IMR-90 (cell line): ENCODE measurements at regions not wholly inside any gene's neighbourhood (a gene's known extent, or its start where the extent isn't known, plus 50 kb on each side); places are given as distances from the start of the nearest gene placed in this dataset.

Experiments used
- ATAC-seq: fragments of 200-7000 bp; cut with Tn5 transposase; 2 replicates; pipeline ENCODE4 v1.9.1; 2020; ENCODE audit warnings: low read depth, mild to moderate bottlenecking, moderate library complexity
- BruUV-seq: library from RNA; stranded (reverse); fragments of 400-500 nt; replicated peaks from 2 replicates; lab custom pipeline; 2021; lab: Mats Ljungman, UMichigan
- CTCF ChIA-PET: fragments of 300-600 bp; formaldehyde crosslinking; extraction: SDS; loops from one replicate; lab custom pipeline; 2021; ENCODE audit warnings: antibody characterized with exemption; lab: Yijun Ruan, JAX
- POLR2A ChIA-PET: fragments of 300-600 bp; sonication (Branson Sonifier 250); formaldehyde crosslinking; loops from one replicate; lab custom pipeline; 2022; ENCODE audit warnings: antibody characterized with exemption; ENCODE audit not compliant: unreplicated experiment; lab: Charles Lee
- DNase-seq: peaks from one replicate; pipeline ENCODE4 v3.0.0; 2013
- H2AFZ ChIP-seq: replicated peaks from 2 replicates; pipeline ENCODE3; 2013; ENCODE audit warnings: low read length, mild to moderate bottlenecking; ENCODE audit not compliant: poor library complexity
- H2AK5ac ChIP-seq: 2 replicates; pipeline ENCODE4 v1.6.1; 2013; ENCODE audit warnings: low read depth, low read length, inconsistent platforms
- H2AK9ac ChIP-seq: replicated peaks from 2 replicates; pipeline ENCODE3; 2013; ENCODE audit warnings: mild to moderate bottlenecking, low read depth, low read length, moderate library complexity; ENCODE audit not compliant: poor library complexity
- H2BK120ac ChIP-seq: 2 replicates; pipeline ENCODE4 v1.6.1; 2013; ENCODE audit warnings: low read depth, low read length, inconsistent platforms
- H2BK15ac ChIP-seq: 3 replicates; pipeline ENCODE4 v1.6.1; 2013; ENCODE audit warnings: low read depth, low read length, inconsistent platforms
- H2BK20ac ChIP-seq: 2 replicates; pipeline ENCODE4 v1.6.1; 2013; ENCODE audit warnings: low read depth, mild to moderate bottlenecking, inconsistent platforms, low read length, moderate library complexity
- H2BK5ac ChIP-seq: 2 replicates; pipeline ENCODE4 v1.6.1; 2013; ENCODE audit warnings: mild to moderate bottlenecking, low read depth, low read length, inconsistent platforms; ENCODE audit not compliant: poor library complexity, severe bottlenecking
- H3K14ac ChIP-seq: replicated peaks from 2 replicates; pipeline ENCODE4 v1.6.1; 2013; ENCODE audit warnings: low read depth, low read length, inconsistent platforms
- H3K18ac ChIP-seq: 2 replicates; pipeline ENCODE4 v1.6.1; 2013; ENCODE audit warnings: low read depth, low read length, control low read depth
- H3K23ac ChIP-seq: 2 replicates; pipeline ENCODE4 v1.6.1; 2013; ENCODE audit warnings: low read depth, low read length, inconsistent platforms
- H3K27ac ChIP-seq: 2 replicates; pipeline ENCODE4 v1.5.1; 2013; ENCODE audit warnings: mild to moderate bottlenecking, control low read depth, low read length; ENCODE audit not compliant: insufficient read depth
- H3K27me3 ChIP-seq: 2 replicates; pipeline ENCODE4 v1.6.1; 2013; ENCODE audit warnings: low read length; ENCODE audit not compliant: control insufficient read depth, insufficient read depth
- H3K36me3 ChIP-seq: 2 replicates; pipeline ENCODE4 v1.6.1; 2013; ENCODE audit warnings: low read length, mixed read lengths; ENCODE audit not compliant: control insufficient read depth, insufficient read depth
- H3K4ac ChIP-seq: 2 replicates; pipeline ENCODE4 v1.6.1; 2013; ENCODE audit warnings: low read depth, low read length, inconsistent platforms
- H3K4me1 ChIP-seq: 2 replicates; pipeline ENCODE4 v1.6.1; 2013; ENCODE audit warnings: low read length, mixed read lengths; ENCODE audit not compliant: control insufficient read depth, insufficient read depth
- H3K4me2 ChIP-seq: 2 replicates; pipeline ENCODE4 v1.6.1; 2013; ENCODE audit warnings: low read depth, mild to moderate bottlenecking, control low read depth, low read length, moderate library complexity
- H3K4me3 ChIP-seq: 2 replicates; pipeline ENCODE4 v1.5.1; 2013; ENCODE audit warnings: low read depth, mild to moderate bottlenecking, control low read depth, low read length, moderate library complexity; ENCODE audit not compliant: insufficient read depth
- H3K56ac ChIP-seq: 2 replicates; pipeline ENCODE4 v1.6.1; 2013; ENCODE audit warnings: low read length, inconsistent platforms; ENCODE audit not compliant: insufficient read depth; ENCODE audit errors: extremely low read depth
- H3K79me1 ChIP-seq, 2 experiments: 2 replicates each; pipeline ENCODE4 v1.6.1; 2013; ENCODE audit warnings: low read length in 2 of 2, inconsistent platforms in 1 of 2, low read depth in 1 of 2
- H3K9ac ChIP-seq: 2 replicates; pipeline ENCODE4 v1.6.1; 2013; ENCODE audit warnings: low read depth, low read length, control low read depth
- H3K9me1 ChIP-seq: 2 replicates; pipeline ENCODE4 v1.6.1; 2013; ENCODE audit warnings: low read length, inconsistent platforms; ENCODE audit not compliant: insufficient read depth
- H3K9me3 ChIP-seq: 2 replicates; pipeline ENCODE4 v1.6.1; 2013; ENCODE audit warnings: low read length; ENCODE audit not compliant: control insufficient read depth, insufficient read depth
- H4K20me1 ChIP-seq: 2 replicates; pipeline ENCODE4 v1.6.1; 2013; ENCODE audit warnings: low read length, inconsistent platforms; ENCODE audit not compliant: insufficient read depth
- H4K5ac ChIP-seq: 2 replicates; pipeline ENCODE4 v1.6.1; 2013; ENCODE audit warnings: mild to moderate bottlenecking, low read depth, low read length, control low read depth
- H4K8ac ChIP-seq, 2 experiments: 2 replicates each; pipeline ENCODE4 v1.6.1; 2013; ENCODE audit warnings: low read depth in 2 of 2, low read length in 2 of 2, control low read depth in 1 of 2, inconsistent platforms in 1 of 2
- H4K91ac ChIP-seq: 2 replicates; pipeline ENCODE4 v1.6.1; 2013; ENCODE audit warnings: low read depth, low read length, inconsistent platforms; ENCODE audit not compliant: insufficient read depth
- BHLHE40 ChIP-seq: fragments of 150-350 bp; IDR thresholded peaks from 2 replicates; pipeline ENCODE4 v1.6.1; 2016; ENCODE audit warnings: mild to moderate bottlenecking, low read depth, low read length
- CEBPB ChIP-seq: IDR thresholded peaks from 2 replicates; pipeline ENCODE4 v1.6.1; 2012; ENCODE audit warnings: low read depth, low read length, improper control_type of control experiment
- CHD1 ChIP-seq: IDR thresholded peaks from 2 replicates; pipeline ENCODE4 v1.6.1; 2012; ENCODE audit warnings: low read depth, low read length, improper control_type of control experiment
- FOS ChIP-seq: fragments of 150-350 bp; IDR thresholded peaks from 2 replicates; pipeline ENCODE4 v1.6.1; 2016; ENCODE audit warnings: low read depth, low read length
- MAFK ChIP-seq: IDR thresholded peaks from 2 replicates; pipeline ENCODE4 v1.6.1; 2012; ENCODE audit warnings: low read depth, low read length, improper control_type of control experiment
- MAZ ChIP-seq: IDR thresholded peaks from 2 replicates; pipeline ENCODE4 v1.6.1; 2012; ENCODE audit warnings: low read depth, mild to moderate bottlenecking, low read length, improper control_type of control experiment, moderate library complexity, borderline replicate concordance
- MXI1 ChIP-seq: IDR thresholded peaks from 2 replicates; pipeline ENCODE4 v1.6.1; 2012; ENCODE audit warnings: low read depth, mild to moderate bottlenecking, low read length, moderate library complexity, borderline replicate concordance
- RCOR1 ChIP-seq: IDR thresholded peaks from 2 replicates; pipeline ENCODE4 v1.6.1; 2012; ENCODE audit warnings: mild to moderate bottlenecking, low read length, improper control_type of control experiment; ENCODE audit not compliant: insufficient replicate concordance
- RFX5 ChIP-seq: IDR thresholded peaks from 2 replicates; pipeline ENCODE4 v1.8.0; 2012; ENCODE audit warnings: low read depth, mild to moderate bottlenecking, low read length, moderate library complexity
- SMC3 ChIP-seq: fragments of 150-350 bp; IDR thresholded peaks from 2 replicates; pipeline ENCODE4 v1.6.1; 2016; ENCODE audit warnings: low read depth, mild to moderate bottlenecking, antibody characterized with exemption, low read length, moderate library complexity
- WGBS, 2 experiments: methylation state at CpG; one replicate each; pipeline versions ENCODE4 v1.1.5 to v1.1.7; 2013; ENCODE audit warnings: missing lambda C conversion rate in 2 of 2; ENCODE audit not compliant: insufficient read length in 1 of 2; ENCODE audit errors: extremely low coverage in 2 of 2; 5-methylcytosine and 5-hydroxymethylcytosine counted together
- dilution Hi-C: fragments of 300-500 bp; cut with HindIII; formaldehyde crosslinking; loops from one replicate; pipeline ENCODE4 v1.14.3; 2018; ENCODE audit warnings: low sequenced_read_pairs; ENCODE audit not compliant: unreplicated experiment
- in situ Hi-C: fragments of 300-500 bp; cut with MboI; formaldehyde crosslinking; loops from 3 replicates; pipeline ENCODE4 v1.14.3; 2019; ENCODE audit warnings: low sequenced_read_pairs, inconsistent platforms, mixed read lengths
- intact Hi-C: fragments of 100-400 bp; cut with micrococcal nuclease; formaldehyde crosslinking; loops from 2 replicates; pipeline ENCODE4 v1.10.0; 2022

DNA sequence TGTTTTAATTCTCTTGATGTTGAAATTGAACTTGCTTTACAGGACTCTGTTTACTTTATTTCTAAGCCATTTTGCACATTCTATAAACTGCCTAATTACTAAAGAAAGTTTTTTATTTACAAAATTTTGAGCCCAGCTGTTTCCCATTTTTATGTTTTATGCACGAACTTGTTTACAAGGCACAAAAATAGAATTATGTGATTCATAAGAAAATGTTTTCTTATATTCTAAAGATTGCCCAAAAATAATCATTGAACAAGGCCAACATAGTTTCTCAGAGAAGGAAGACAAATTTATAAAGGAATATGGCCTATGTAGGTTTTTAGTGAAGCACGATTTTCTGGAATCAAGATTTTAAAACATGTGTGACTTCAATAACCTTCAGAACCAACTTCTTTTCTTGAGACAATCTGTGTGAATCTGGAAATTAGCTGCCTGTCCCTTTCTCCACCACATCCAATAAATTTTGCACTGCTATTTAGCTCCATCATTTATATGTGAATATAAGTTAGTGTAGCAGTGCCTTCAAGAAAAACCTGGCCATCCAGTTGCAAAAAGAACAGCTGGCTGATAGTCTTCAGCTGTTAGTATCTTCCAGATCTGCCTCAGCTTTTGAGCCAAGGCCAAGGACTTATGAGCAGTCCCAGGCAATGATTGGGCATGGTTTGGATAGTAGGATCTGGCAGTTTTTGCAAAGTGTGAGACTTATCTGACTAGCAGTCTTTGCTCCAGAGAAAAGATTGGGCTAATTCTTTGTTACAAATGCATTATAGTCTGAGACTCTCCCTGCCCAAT is 253.2 kb upstream of the COL3A1 start:
- no peak overlapping the region for H2AFZ ChIP-seq
- H2BK20ac ChIP-seq = no peak overlapping the region
- no peak overlapping the region for H3K14ac ChIP-seq
- H3K27ac ChIP-seq = no peak overlapping the region
- dilution Hi-C loops = no loop called here
- no peaks in the 10 kb centered on the region for H3K4me1 ChIP-seq
- in situ Hi-C loops = no loop called here
- ChIA-PET POLR2A (no interaction called here), CTCF (no interaction called here)
- H4K5ac ChIP-seq = no peak overlapping the region
- H2AK5ac ChIP-seq = no peak overlapping the region
- H3K79me1 ChIP-seq = no peaks in the 10 kb centered on the region
- H2BK15ac ChIP-seq = no peak overlapping the region
- H3K36me3 ChIP-seq = no peaks in the 10 kb centered on the region
- no peaks in the 10 kb centered on the region for H3K9me3 ChIP-seq
- H4K91ac ChIP-seq = no peak overlapping the region
- H2AK9ac ChIP-seq = no peak overlapping the region
- no CpG with 5 or more reads among the region's 2 CpGs for WGBS, 2 experiments
- DNase-seq = peak; percentile 26
- no peaks in the 10 kb centered on the region for H3K9me1 ChIP-seq
- H3K23ac ChIP-seq = no peak overlapping the region
- BruUV-seq = no TSS peak
- no peak overlapping the region for H2BK5ac ChIP-seq
- intact Hi-C loops = no loop called here
- peak; percentile 44 for ATAC-seq
- H4K20me1 ChIP-seq = no peaks in the 10 kb centered on the region
- H3K18ac ChIP-seq = no peak overlapping the region
- H3K27me3 ChIP-seq = no peaks in the 10 kb centered on the region
- H3K4me2 ChIP-seq = no peak overlapping the region
- TF ChIP-seq MAZ = no peak
- TF ChIP-seq CHD1 = no peak
- no peak for TF ChIP-seq RCOR1
- TF ChIP-seq FOS = no peak
- TF ChIP-seq CEBPB = no peak
- TF ChIP-seq RFX5 = no peak
- no peak for TF ChIP-seq MXI1
- TF ChIP-seq MAFK = no peak
- no peak for TF ChIP-seq BHLHE40
- TF ChIP-seq SMC3 = no peak
- H3K56ac ChIP-seq = no peak overlapping the region
- H2BK120ac ChIP-seq = no peak overlapping the region
- H3K4me3 ChIP-seq = no peak overlapping the region
- no peak overlapping the region for H3K4ac ChIP-seq
- H4K8ac ChIP-seq = no peak overlapping the region
- H3K9ac ChIP-seq = no peak overlapping the region
